Calu3 (cell line): ENCODE measurements at regions not wholly inside any gene's neighbourhood (a gene's known extent, or its start where the extent isn't known, plus 50 kb on each side); places are given as distances from the start of the nearest gene placed in this dataset.

ENCODE experiments used
- BruUV-seq: library from RNA; stranded (reverse); fragments of 400-500 nt; replicated peaks from 2 replicates; lab custom pipeline; 2021; lab: Mats Ljungman, UMichigan
- CTCF ChIA-PET: fragments of 300-600 bp; sonication (Branson Sonifier 250); formaldehyde crosslinking; loops from one replicate; lab custom pipeline; 2022; ENCODE audit warnings: antibody characterized with exemption; lab: Charles Lee
- DNase-seq: peaks from one replicate; pipeline ENCODE4 v3.0.0; 2022
- H3K27ac Mint-ChIP-seq: one replicate; pipeline ENCODE4 v1.8.0; 2022; ENCODE audit warnings: mixed read lengths; ENCODE audit not compliant: unreplicated experiment
- H3K27me3 Mint-ChIP-seq: one replicate; pipeline ENCODE4 v1.8.0; 2022; ENCODE audit warnings: mixed read lengths; ENCODE audit not compliant: unreplicated experiment
- H3K36me3 Mint-ChIP-seq: one replicate; pipeline ENCODE4 v1.8.0; 2022; ENCODE audit warnings: mild to moderate bottlenecking, moderate library complexity, mixed read lengths; ENCODE audit not compliant: insufficient read depth, unreplicated experiment
- H3K4me1 Mint-ChIP-seq: one replicate; pipeline ENCODE4 v1.8.0; 2022; ENCODE audit warnings: mild to moderate bottlenecking, low read depth, mixed read lengths; ENCODE audit not compliant: unreplicated experiment
- H3K4me3 Mint-ChIP-seq: one replicate; pipeline ENCODE4 v1.8.0; 2022; ENCODE audit warnings: mild to moderate bottlenecking, low read depth, moderate library complexity, mixed read lengths; ENCODE audit not compliant: unreplicated experiment
- H3K9me3 Mint-ChIP-seq: one replicate; pipeline ENCODE4 v1.8.0; 2022; ENCODE audit warnings: low read depth, mixed read lengths; ENCODE audit not compliant: unreplicated experiment
- intact Hi-C: fragments of 100-400 bp; cut with micrococcal nuclease; formaldehyde crosslinking; loops from one replicate; pipeline ENCODE4 v1.10.0; 2022; ENCODE audit not compliant: unreplicated experiment
- TF ChIP-seq, protein P1 (sequence below): fragments of 200-600 bp; IDR thresholded peaks from one replicate; pipeline ENCODE4 v1.8.0; 2022; ENCODE audit warnings: antibody characterized with exemption; ENCODE audit not compliant: unreplicated experiment

DNA sequence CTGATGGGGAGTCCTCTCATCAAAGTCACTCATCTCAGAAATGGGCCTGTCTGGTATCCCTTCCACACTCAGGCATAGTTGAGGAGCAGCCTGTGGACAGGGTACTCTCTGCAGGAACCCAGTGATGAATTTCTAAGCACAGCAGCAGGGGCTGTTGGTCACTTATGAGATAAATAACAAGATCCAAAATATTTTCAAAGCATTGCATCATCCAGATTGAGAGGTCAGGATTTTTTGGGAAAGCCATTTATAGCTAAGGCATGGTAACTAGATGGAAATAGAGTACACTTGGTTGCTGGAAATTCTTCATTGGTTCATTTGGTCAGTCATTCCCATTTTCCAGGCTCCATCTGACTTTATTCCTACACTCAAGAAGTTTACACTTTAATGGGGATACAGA lies 246.8 kb upstream of the RAI14 start:
- Mint-ChIP-seq H3K36me3 (no peaks in the 10 kb centered on the region), H3K27ac (no peak overlapping the region), H3K4me3 (no peak overlapping the region), H3K27me3 (no peaks in the 10 kb centered on the region), H3K4me1 (no peaks in the 10 kb centered on the region), H3K9me3 (no peaks in the 10 kb centered on the region)
- DNase-seq = no peak
- TF ChIP-seq, protein P1, sequence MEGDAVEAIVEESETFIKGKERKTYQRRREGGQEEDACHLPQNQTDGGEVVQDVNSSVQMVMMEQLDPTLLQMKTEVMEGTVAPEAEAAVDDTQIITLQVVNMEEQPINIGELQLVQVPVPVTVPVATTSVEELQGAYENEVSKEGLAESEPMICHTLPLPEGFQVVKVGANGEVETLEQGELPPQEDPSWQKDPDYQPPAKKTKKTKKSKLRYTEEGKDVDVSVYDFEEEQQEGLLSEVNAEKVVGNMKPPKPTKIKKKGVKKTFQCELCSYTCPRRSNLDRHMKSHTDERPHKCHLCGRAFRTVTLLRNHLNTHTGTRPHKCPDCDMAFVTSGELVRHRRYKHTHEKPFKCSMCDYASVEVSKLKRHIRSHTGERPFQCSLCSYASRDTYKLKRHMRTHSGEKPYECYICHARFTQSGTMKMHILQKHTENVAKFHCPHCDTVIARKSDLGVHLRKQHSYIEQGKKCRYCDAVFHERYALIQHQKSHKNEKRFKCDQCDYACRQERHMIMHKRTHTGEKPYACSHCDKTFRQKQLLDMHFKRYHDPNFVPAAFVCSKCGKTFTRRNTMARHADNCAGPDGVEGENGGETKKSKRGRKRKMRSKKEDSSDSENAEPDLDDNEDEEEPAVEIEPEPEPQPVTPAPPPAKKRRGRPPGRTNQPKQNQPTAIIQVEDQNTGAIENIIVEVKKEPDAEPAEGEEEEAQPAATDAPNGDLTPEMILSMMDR = no peak
- CTCF ChIA-PET = no interaction called here
- intact Hi-C loops = no loop called here
- BruUV-seq = no TSS peak

DNA sequence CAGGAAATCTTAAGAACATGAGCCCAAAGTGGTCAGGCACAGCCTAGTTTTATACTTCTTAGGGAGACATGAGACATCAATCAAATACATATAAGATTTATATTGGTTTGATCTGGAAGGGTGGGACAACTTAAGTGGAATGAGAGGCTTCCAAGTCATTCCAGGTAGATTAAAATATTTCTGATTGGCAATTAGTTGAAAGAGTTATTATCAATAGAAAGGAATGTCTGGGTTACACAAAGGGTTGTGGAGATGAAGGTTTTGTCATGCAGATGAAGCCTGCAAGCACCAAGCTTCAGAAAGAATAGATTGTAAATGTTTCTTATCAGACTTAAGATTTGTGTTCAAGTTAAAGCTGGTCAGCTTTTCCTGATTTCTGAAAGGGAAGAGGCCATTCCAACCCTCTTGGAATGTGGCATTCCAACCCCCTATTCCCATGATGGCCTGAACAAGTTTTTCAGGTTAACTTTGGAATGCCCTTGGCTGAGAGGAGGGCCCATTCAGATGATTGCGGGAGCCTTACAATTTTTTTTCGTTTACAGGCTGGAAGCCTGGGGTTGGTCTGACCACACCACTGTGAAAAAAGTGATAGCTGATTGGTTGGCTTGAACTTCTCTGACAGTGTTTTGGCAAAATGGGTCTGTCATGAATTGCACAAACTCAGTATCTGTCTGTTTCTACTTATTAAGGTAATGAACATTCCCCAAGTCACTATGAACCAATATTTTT lies 245.6 kb upstream of the RAI14 start:
- BruUV-seq = no TSS peak
- CTCF ChIA-PET = no interaction called here
- Mint-ChIP-seq H3K4me1 (no peaks in the 10 kb centered on the region), H3K27me3 (no peaks in the 10 kb centered on the region), H3K27ac (no peak overlapping the region), H3K4me3 (no peak overlapping the region), H3K36me3 (no peaks in the 10 kb centered on the region), H3K9me3 (no peaks in the 10 kb centered on the region)
- intact Hi-C loops = no loop called here
- no peak for DNase-seq
- TF ChIP-seq, protein P1 = no peak

DNA sequence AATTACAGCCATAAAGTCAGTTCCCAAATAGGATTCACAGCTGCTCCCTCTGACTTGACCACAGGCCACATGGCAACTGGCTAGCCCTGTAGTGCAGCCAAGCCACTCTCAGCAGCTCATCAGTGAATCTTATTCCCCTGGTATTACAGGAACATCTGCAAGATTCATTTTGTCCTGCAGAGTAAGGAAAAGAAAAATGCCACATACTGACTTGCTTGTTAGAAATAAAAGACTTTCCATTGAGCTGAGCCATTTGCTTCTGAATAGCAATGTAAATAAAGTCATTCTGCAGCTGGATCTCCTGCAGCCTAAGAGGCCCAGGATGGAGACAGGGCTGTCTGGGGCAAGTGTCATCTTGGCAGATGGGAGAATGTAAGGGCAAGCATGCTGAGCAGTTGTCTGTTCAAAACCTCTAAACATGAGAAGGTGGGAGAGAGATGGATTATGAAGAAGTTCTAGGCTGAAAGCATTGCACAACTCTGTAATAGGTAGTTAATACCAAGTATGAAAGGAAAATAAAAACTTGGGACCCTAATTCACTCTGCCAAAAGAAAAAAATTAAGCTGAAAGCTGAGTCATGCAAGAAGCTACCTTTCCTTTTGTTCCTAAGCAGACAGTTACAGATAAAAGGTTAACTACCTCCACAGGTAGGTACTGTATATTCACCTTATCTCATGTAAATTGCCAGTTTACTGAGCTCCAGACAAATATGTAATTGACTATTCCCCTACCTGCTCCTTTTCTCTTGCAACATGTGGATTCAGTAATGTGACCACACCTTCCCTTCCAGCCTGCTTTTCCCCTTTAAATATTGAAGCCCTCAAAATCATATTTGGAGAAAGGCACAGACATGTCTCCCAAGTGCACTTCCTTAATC lies 244.4 kb upstream of the RAI14 start:
- Mint-ChIP-seq H3K4me3 (no peak overlapping the region), H3K27ac (no peak overlapping the region), H3K36me3 (no peaks in the 10 kb centered on the region), H3K27me3 (no peaks in the 10 kb centered on the region), H3K9me3 (no peaks in the 10 kb centered on the region), H3K4me1 (no peaks in the 10 kb centered on the region)
- intact Hi-C loops = no loop called here
- CTCF ChIA-PET = no interaction called here
- TF ChIP-seq, protein P1 = no peak
- BruUV-seq = no TSS peak
- DNase-seq = no peak

DNA sequence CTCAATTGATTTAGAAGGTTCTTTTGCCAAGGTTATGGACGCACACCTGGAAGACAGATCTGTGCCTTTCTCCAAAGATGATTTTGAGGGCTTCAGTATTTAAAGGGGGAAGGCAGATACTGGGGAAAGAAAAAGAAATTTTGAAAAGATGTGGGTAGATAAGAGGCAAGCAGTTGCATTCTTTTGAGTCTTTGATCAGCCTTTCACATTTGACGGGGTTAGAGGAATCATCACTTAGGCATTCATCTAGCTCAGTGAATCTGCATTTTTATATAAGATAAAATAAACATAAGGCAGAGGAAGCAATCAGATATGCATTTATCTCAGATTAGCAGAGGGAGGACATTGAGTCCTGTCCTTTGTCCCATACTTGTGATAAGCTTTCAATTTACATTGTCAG lies 243.4 kb upstream of the RAI14 start:
- intact Hi-C loops = no loop called here

More for the DNA sequence above, 243.4 kb upstream of the RAI14 start:
- Mint-ChIP-seq H3K36me3 (no peaks in the 10 kb centered on the region), H3K9me3 (no peaks in the 10 kb centered on the region), H3K27me3 (no peaks in the 10 kb centered on the region), H3K4me3 (no peak overlapping the region), H3K27ac (no peak overlapping the region), H3K4me1 (no peaks in the 10 kb centered on the region)
- no peak for DNase-seq
- TF ChIP-seq, protein P1 = no peak
- CTCF ChIA-PET = no interaction called here
- no TSS peak for BruUV-seq
